ENCODE measurements at regions not wholly inside any gene's neighbourhood (a gene's known extent, or its start where the extent isn't known, plus 50 kb on each side); places are given as distances from the start of the nearest gene placed in this dataset.
A peak's percentile ranks its signal among the peaks of the same experiment; 100 is the strongest.

GRCh38 chr11:60634126-60634525 is 65.3 kb upstream of the MS4A8 start:
- TF ChIP-seq POLR2A (IDR thresholded peaks at IDR 0.05) (no peak), CTCF (IDR thresholded peaks at IDR 0.05) (peak in 2 of 6 experiments; percentile 12 to 19)
